GM23338 (cell line): ENCODE measurements at regions not wholly inside any gene's neighbourhood (a gene's known extent, or its start where the extent isn't known, plus 50 kb on each side); places are given as distances from the start of the nearest gene placed in this dataset.

Experiments used
- ATAC-seq: fragments of 200-7000 bp; cut with Tn5 transposase; 3 replicates; pipeline ENCODE4 v1.9.1; 2020
- DNase-seq: peaks from one replicate; pipeline ENCODE4 v3.0.0-alpha.2; 2015; ENCODE audit warnings: low spot score
- H2AFZ ChIP-seq: fragments of 200-600 bp; sonication (generic); 2 replicates; pipeline ENCODE4 v1.8.0; 2016; ENCODE audit warnings: antibody characterized with exemption, mild to moderate bottlenecking, moderate library complexity
- H3F3A ChIP-seq: fragments of 200-600 bp; sonication (generic); replicated peaks from 2 replicates; pipeline ENCODE4 v1.8.0; 2017; ENCODE audit warnings: antibody characterized with exemption, mixed run types, low read depth
- H3K27ac ChIP-seq: fragments of 200-600 bp; sonication (generic); 2 replicates; pipeline ENCODE4 v1.6.1; 2016; ENCODE audit warnings: low read depth
- H3K27me3 ChIP-seq: fragments of 200-600 bp; sonication (generic); 2 replicates; pipeline ENCODE4 v1.8.0; 2016; ENCODE audit warnings: mild to moderate bottlenecking, mixed run types, moderate library complexity; ENCODE audit not compliant: insufficient read depth
- H3K36me3 ChIP-seq: fragments of 200-600 bp; sonication (generic); 2 replicates; pipeline ENCODE4 v1.8.0; 2016; ENCODE audit warnings: mild to moderate bottlenecking; ENCODE audit not compliant: insufficient read depth
- H3K4me1 ChIP-seq: fragments of 200-600 bp; sonication (generic); 2 replicates; pipeline ENCODE4 v1.8.0; 2016; ENCODE audit warnings: mild to moderate bottlenecking, moderate library complexity; ENCODE audit not compliant: insufficient read depth
- H3K4me2 ChIP-seq: fragments of 200-600 bp; sonication (generic); 2 replicates; pipeline ENCODE4 v1.7.1; 2017; ENCODE audit warnings: mixed run types
- H3K4me3 ChIP-seq: fragments of 200-600 bp; sonication (generic); 2 replicates; pipeline ENCODE4 v1.6.1; 2016; ENCODE audit warnings: mixed run types
- H3K79me2 ChIP-seq: fragments of 200-600 bp; sonication (generic); replicated peaks from 2 replicates; pipeline ENCODE4 v1.8.0; 2017; ENCODE audit warnings: mild to moderate bottlenecking; ENCODE audit not compliant: insufficient read depth
- H3K9me2 ChIP-seq: fragments of 200-600 bp; sonication (generic); 2 replicates; pipeline ENCODE4 v1.8.0; 2017; ENCODE audit not compliant: insufficient read depth
- H4K20me1 ChIP-seq: fragments of 200-600 bp; sonication (generic); replicated peaks from 2 replicates; pipeline ENCODE4 v1.8.0; 2017; ENCODE audit warnings: mild to moderate bottlenecking; ENCODE audit not compliant: insufficient read depth
- H3K27ac Mint-ChIP-seq: 2 replicates; pipeline ENCODE4 v1.8.0; 2020; ENCODE audit warnings: inconsistent platforms, mild to moderate bottlenecking, moderate library complexity, mixed read lengths
- H3K27me3 Mint-ChIP-seq: 3 replicates; pipeline ENCODE4 v1.8.0; 2022; ENCODE audit warnings: low read depth, mild to moderate bottlenecking, moderate library complexity, mixed read lengths, inconsistent platforms; ENCODE audit not compliant: insufficient read depth, poor library complexity
- H3K36me3 Mint-ChIP-seq: 3 replicates; pipeline ENCODE4 v1.8.0; 2021; ENCODE audit warnings: low read depth, mild to moderate bottlenecking, inconsistent platforms, moderate library complexity, mixed read lengths
- H3K4me1 Mint-ChIP-seq: 3 replicates; pipeline ENCODE4 v1.8.0; 2020; ENCODE audit warnings: mild to moderate bottlenecking, inconsistent platforms, mixed read lengths
- H3K4me3 Mint-ChIP-seq: 3 replicates; pipeline ENCODE4 v1.8.0; 2021; ENCODE audit warnings: moderate library complexity, mild to moderate bottlenecking, inconsistent platforms, mixed read lengths
- H3K9me3 Mint-ChIP-seq: 3 replicates; pipeline ENCODE4 v1.8.0; 2020; ENCODE audit warnings: moderate library complexity, mild to moderate bottlenecking, inconsistent platforms, mixed read lengths
- CREB1 ChIP-seq: fragments of 250-450 bp; sonication (Bioruptor Pico); IDR thresholded peaks from 2 replicates; pipeline ENCODE4 v1.5.0; 2020; ENCODE audit warnings: low read depth, mild to moderate bottlenecking, moderate library complexity
- EZH2 ChIP-seq: fragments of 200-600 bp; sonication (generic); IDR thresholded peaks from one replicate; pipeline ENCODE4 v1.8.0; 2017; ENCODE audit warnings: antibody characterized with exemption, mild to moderate bottlenecking, low read depth; ENCODE audit not compliant: unreplicated experiment
- JUNB ChIP-seq: IDR thresholded peaks from one replicate; pipeline ENCODE4 v1.6.1; 2016; ENCODE audit warnings: antibody characterized with exemption; ENCODE audit not compliant: unreplicated experiment
- ZNF331 ChIP-seq: fragments of 250-450 bp; sonication (Bioruptor Pico); IDR thresholded peaks from 2 replicates; pipeline ENCODE4 v1.5.0; 2020; ENCODE audit warnings: low read depth, mild to moderate bottlenecking, moderate library complexity
- TF ChIP-seq, protein P1 (sequence below): fragments of 250-450 bp; sonication (Bioruptor Pico); IDR thresholded peaks from 2 replicates; pipeline ENCODE4 v1.5.0; 2020; ENCODE audit warnings: mild to moderate bottlenecking, moderate library complexity

DNA sequence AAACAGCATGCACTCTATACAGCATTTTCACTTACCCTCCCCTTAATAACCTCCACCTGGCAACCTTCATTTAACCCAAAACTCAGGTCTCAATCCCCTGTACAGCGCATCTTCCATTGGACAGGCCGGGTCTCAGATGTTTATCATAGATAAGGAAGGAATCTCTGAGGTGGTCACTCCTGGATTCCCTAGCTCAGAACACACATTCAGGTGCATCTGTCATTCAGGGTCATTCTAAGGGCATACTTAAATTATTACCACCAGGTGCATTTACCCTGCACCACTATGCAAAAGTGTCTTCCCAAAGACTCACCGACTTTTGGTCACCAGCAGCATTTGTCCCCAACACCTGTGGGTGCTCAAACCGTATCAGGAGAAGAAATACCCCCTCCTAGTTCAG lies 144.2 kb downstream of the RELL1 start (continued):
- TF ChIP-seq, protein P1, sequence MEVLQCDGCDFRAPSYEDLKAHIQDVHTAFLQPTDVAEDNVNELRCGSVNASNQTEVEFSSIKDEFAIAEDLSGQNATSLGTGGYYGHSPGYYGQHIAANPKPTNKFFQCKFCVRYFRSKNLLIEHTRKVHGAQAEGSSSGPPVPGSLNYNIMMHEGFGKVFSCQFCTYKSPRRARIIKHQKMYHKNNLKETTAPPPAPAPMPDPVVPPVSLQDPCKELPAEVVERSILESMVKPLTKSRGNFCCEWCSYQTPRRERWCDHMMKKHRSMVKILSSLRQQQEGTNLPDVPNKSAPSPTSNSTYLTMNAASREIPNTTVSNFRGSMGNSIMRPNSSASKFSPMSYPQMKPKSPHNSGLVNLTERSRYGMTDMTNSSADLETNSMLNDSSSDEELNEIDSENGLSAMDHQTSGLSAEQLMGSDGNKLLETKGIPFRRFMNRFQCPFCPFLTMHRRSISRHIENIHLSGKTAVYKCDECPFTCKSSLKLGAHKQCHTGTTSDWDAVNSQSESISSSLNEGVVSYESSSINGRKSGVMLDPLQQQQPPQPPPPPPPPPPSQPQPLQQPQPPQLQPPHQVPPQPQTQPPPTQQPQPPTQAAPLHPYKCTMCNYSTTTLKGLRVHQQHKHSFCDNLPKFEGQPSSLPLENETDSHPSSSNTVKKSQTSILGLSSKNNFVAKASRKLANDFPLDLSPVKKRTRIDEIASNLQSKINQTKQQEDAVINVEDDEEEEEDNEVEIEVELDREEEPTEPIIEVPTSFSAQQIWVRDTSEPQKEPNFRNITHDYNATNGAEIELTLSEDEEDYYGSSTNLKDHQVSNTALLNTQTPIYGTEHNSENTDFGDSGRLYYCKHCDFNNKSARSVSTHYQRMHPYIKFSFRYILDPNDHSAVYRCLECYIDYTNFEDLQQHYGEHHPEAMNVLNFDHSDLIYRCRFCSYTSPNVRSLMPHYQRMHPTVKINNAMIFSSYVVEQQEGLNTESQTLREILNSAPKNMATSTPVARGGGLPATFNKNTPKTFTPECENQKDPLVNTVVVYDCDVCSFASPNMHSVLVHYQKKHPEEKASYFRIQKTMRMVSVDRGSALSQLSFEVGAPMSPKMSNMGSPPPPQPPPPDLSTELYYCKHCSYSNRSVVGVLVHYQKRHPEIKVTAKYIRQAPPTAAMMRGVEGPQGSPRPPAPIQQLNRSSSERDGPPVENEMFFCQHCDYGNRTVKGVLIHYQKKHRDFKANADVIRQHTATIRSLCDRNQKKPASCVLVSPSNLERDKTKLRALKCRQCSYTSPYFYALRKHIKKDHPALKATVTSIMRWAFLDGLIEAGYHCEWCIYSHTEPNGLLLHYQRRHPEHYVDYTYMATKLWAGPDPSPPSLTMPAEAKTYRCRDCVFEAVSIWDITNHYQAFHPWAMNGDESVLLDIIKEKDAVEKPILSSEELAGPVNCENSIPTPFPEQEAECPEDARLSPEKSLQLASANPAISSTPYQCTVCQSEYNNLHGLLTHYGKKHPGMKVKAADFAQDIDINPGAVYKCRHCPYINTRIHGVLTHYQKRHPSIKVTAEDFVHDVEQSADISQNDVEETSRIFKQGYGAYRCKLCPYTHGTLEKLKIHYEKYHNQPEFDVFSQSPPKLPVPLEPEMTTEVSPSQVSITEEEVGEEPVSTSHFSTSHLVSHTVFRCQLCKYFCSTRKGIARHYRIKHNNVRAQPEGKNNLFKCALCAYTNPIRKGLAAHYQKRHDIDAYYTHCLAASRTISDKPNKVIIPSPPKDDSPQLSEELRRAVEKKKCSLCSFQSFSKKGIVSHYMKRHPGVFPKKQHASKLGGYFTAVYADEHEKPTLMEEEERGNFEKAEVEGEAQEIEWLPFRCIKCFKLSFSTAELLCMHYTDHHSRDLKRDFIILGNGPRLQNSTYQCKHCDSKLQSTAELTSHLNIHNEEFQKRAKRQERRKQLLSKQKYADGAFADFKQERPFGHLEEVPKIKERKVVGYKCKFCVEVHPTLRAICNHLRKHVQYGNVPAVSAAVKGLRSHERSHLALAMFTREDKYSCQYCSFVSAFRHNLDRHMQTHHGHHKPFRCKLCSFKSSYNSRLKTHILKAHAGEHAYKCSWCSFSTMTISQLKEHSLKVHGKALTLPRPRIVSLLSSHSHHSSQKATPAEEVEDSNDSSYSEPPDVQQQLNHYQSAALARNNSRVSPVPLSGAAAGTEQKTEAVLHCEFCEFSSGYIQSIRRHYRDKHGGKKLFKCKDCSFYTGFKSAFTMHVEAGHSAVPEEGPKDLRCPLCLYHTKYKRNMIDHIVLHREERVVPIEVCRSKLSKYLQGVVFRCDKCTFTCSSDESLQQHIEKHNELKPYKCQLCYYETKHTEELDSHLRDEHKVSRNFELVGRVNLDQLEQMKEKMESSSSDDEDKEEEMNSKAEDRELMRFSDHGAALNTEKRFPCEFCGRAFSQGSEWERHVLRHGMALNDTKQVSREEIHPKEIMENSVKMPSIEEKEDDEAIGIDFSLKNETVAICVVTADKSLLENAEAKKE (CRISPR knock-in tag), result no peak
- no peak for TF ChIP-seq EZH2
- no peak for TF ChIP-seq CREB1 (CRISPR knock-in tag)
- TF ChIP-seq ZNF331 (CRISPR knock-in tag), result no peak

DNA sequence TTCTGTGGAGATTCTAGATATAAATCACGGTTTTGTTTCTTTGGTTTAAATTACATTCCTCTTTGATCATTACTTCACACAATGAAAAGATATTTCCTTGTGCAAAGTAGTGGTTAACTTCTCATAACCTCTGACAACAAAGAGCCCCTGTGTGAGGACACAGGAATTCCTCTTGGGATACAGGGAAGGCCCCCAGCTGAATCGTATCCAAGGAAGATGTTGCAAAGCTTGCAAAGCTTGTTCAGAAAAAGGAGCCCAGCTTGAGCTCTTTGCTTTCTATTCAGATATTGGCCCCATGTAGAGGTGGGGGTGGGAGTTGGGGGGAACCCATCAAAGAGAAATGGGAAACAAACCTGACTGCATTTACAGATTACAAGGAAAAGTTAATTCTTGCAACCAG lies 145.7 kb downstream of the RELL1 start:
- Histone ChIP-seq H3K4me1 (peaks cover 14% of the 10 kb centered on the region), H3K4me2 (peak overlapping the region; percentile 41; the same call in 1 of the 2 replicates), H2AFZ (no peak overlapping the region), H3K27me3 (no peaks in the 10 kb centered on the region), H3K9me2 (no peaks in the 10 kb centered on the region), H3K4me3 (no peak overlapping the region), H4K20me1 (no peaks in the 10 kb centered on the region), H3K36me3 (no peaks in the 10 kb centered on the region), H3F3A (no peaks in the 10 kb centered on the region), H3K79me2 (no peaks in the 10 kb centered on the region), H3K27ac (no peak overlapping the region)
- Mint-ChIP-seq H3K27ac (peak overlapping the region; percentile 87), H3K4me1 (peaks cover 39% of the 10 kb centered on the region), H3K4me3 (peak overlapping the region; percentile 53; the same call in 2 of the 3 replicates), H3K9me3 (peaks cover 5% of the 10 kb centered on the region), H3K36me3 (peaks cover 8% of the 10 kb centered on the region; the same call in 2 of the 3 replicates), H3K27me3 (peaks cover 2% of the 10 kb centered on the region)
- ATAC-seq (peak; percentile 94), DNase-seq (peak; percentile 51)
- TF ChIP-seq, protein P1 (CRISPR knock-in tag), result 0 out of 2 replicates have a peak, but pooled peaks have one; percentile 61
- no peak for TF ChIP-seq JUNB
